ENCODE measurements at regions not wholly inside any gene's neighbourhood (a gene's known extent, or its start where the extent isn't known, plus 50 kb on each side); places are given as distances from the start of the nearest gene placed in this dataset.

GRCh38 chr2:122029945-122030344, 274.5 kb downstream of the TSN start:
- Mint-ChIP-seq H3K27me3 (no peaks in the 10 kb centered on the region), H3K4me3 (no peak overlapping the region), H3K9me3 (ENCODE audit: insufficient read depth) (no peaks in the 10 kb centered on the region), H3K27ac (no peak overlapping the region), H3K4me1 (no peaks in the 10 kb centered on the region)
- no peaks in the 10 kb centered on the region for H3K4me1 ChIP-seq (ENCODE audit: control insufficient read depth in 2 of 2, insufficient read depth in 2 of 2, low read length in 2 of 2)
- H3K4me2 ChIP-seq (replicated peaks; ENCODE audit: low read depth, low read length, poor library complexity, severe bottlenecking) = no peak overlapping the region
- ChIA-PET CTCF (no interaction called here), POLR2A (no interaction called here)
- intact Hi-C loops (cut with micrococcal nuclease) = no loop called here
- no peak for TF ChIP-seq EZH2 (IDR thresholded peaks at IDR 0.05; ENCODE audit: borderline replicate concordance, insufficient read depth, low read depth, low read length, poor library complexity, severe bottlenecking)
- no peak for TF ChIP-seq CTCF (IDR thresholded peaks at IDR 0.05)
- H4K20me1 ChIP-seq (ENCODE audit: control insufficient read depth, insufficient read depth, low read length, poor library complexity, severe bottlenecking) = no peaks in the 10 kb centered on the region
- H3K27me3 ChIP-seq (replicated peaks in 1 of 4; ENCODE audit: control extremely low read depth in 1 of 4, control insufficient read depth in 3 of 4, insufficient read depth in 4 of 4, low read length in 3 of 4) = no peaks in the 10 kb centered on the region
- H3K27ac ChIP-seq (ENCODE audit: low read length in 2 of 2) = no peak overlapping the region
- 83% methylated on average over 1 of the region's 3 CpGs for WGBS (ENCODE audit: insufficient coverage)
- H3K36me3 ChIP-seq (replicated peaks in 1 of 2; ENCODE audit: control extremely low read depth in 1 of 2, control insufficient read depth in 1 of 2, extremely low read depth in 1 of 2, insufficient read depth in 2 of 2, low read length in 1 of 2) = no peaks in the 10 kb centered on the region
- no peak overlapping the region for H3K9ac ChIP-seq (ENCODE audit: low read length)
- no peak for ATAC-seq (ENCODE audit: low read depth)
- H3K4me3 ChIP-seq (ENCODE audit: control extremely low read depth in 1 of 5, extremely low read depth in 1 of 5, insufficient read depth in 1 of 5, low read depth in 2 of 5, low read length in 4 of 5) = no peak overlapping the region
- H2AFZ ChIP-seq (ENCODE audit: insufficient read depth, low read depth, low read length, poor library complexity, severe bottlenecking) = no peak overlapping the region
- H3K79me2 ChIP-seq (ENCODE audit: control insufficient read depth, insufficient read depth, low read length) = no peaks in the 10 kb centered on the region
- DNase-seq = no peak
- H3K9me3 ChIP-seq (ENCODE audit: control extremely low read depth in 1 of 3, control insufficient read depth in 2 of 3, insufficient read depth in 1 of 3, low read length in 2 of 3) = peaks cover 0 to 4% (median 0%) of the 10 kb centered on the region in 3 donors

GRCh38 chr2:122031544-122032263, 276.3 kb downstream of the TSN start:
- Histone ChIP-seq H3K4me1 (ENCODE audit: control insufficient read depth in 2 of 2, insufficient read depth in 2 of 2, low read length in 2 of 2) (no peaks in the 10 kb centered on the region), H2AFZ (ENCODE audit: insufficient read depth, low read depth, low read length, poor library complexity, severe bottlenecking) (no peak overlapping the region), H3K79me2 (ENCODE audit: control insufficient read depth, insufficient read depth, low read length) (no peaks in the 10 kb centered on the region), H4K20me1 (ENCODE audit: control insufficient read depth, insufficient read depth, low read length, poor library complexity, severe bottlenecking) (no peaks in the 10 kb centered on the region), H3K4me3 (ENCODE audit: control extremely low read depth in 1 of 5, extremely low read depth in 1 of 5, insufficient read depth in 1 of 5, low read depth in 2 of 5, low read length in 4 of 5) (no peak overlapping the region), H3K27ac (ENCODE audit: low read length in 2 of 2) (no peak overlapping the region), H3K9me3 (ENCODE audit: control extremely low read depth in 1 of 3, control insufficient read depth in 2 of 3, insufficient read depth in 1 of 3, low read length in 2 of 3) (peaks cover 0 to 4% (median 0%) of the 10 kb centered on the region in 3 donors), H3K27me3 (replicated peaks in 1 of 4; ENCODE audit: control extremely low read depth in 1 of 4, control insufficient read depth in 3 of 4, insufficient read depth in 4 of 4, low read length in 3 of 4) (no peaks in the 10 kb centered on the region), H3K4me2 (replicated peaks; ENCODE audit: low read depth, low read length, poor library complexity, severe bottlenecking) (no peak overlapping the region), H3K36me3 (replicated peaks in 1 of 2; ENCODE audit: control extremely low read depth in 1 of 2, control insufficient read depth in 1 of 2, extremely low read depth in 1 of 2, insufficient read depth in 2 of 2, low read length in 1 of 2) (no peaks in the 10 kb centered on the region), H3K9ac (ENCODE audit: low read length) (no peak overlapping the region)
- no peaks in the 10 kb centered on the region for H3K9me3 Mint-ChIP-seq (ENCODE audit: insufficient read depth)
- DNase-seq (no peak), ATAC-seq (ENCODE audit: low read depth) (no peak)
- no peak overlapping the region for H3K4me3 Mint-ChIP-seq
- CTCF ChIA-PET = no interaction called here
- H3K27me3 Mint-ChIP-seq = no peaks in the 10 kb centered on the region
- no peak overlapping the region for H3K27ac Mint-ChIP-seq
- POLR2A ChIA-PET = no interaction called here
- TF ChIP-seq EZH2 (IDR thresholded peaks at IDR 0.05; ENCODE audit: borderline replicate concordance, insufficient read depth, low read depth, low read length, poor library complexity, severe bottlenecking) = no peak
- TF ChIP-seq CTCF (IDR thresholded peaks at IDR 0.05) = no peak
- WGBS (ENCODE audit: insufficient coverage) = 56% methylated on average over 10 of the region's 10 CpGs
- intact Hi-C loops (cut with micrococcal nuclease) = no loop called here
- no peaks in the 10 kb centered on the region for H3K4me1 Mint-ChIP-seq
